GM10266 (cell line): ENCODE measurements at regions not wholly inside any gene's neighbourhood (a gene's known extent, or its start where the extent isn't known, plus 50 kb on each side); places are given as distances from the start of the nearest gene placed in this dataset.

Source experiments
- DNase-seq: peaks from one replicate; pipeline ENCODE4 v3.0.0; 2012; ENCODE audit errors: extremely low spot score
- CTCF ChIP-seq: IDR thresholded peaks from 2 replicates; pipeline ENCODE4 v1.5.1; 2012; ENCODE audit warnings: mild to moderate bottlenecking, low read depth; ENCODE audit not compliant: control insufficient read depth, insufficient read depth; ENCODE audit errors: missing control alignments

GRCh38 chrX:25601323-25601722 is 536.8 kb upstream of the MAGEB18 start:
- no peak for TF ChIP-seq CTCF
- DNase-seq, result no peak

GRCh38 chrX:25618248-25618647 is 519.9 kb upstream of the MAGEB18 start:
- DNase-seq, result no peak
- no peak for TF ChIP-seq CTCF

DNA sequence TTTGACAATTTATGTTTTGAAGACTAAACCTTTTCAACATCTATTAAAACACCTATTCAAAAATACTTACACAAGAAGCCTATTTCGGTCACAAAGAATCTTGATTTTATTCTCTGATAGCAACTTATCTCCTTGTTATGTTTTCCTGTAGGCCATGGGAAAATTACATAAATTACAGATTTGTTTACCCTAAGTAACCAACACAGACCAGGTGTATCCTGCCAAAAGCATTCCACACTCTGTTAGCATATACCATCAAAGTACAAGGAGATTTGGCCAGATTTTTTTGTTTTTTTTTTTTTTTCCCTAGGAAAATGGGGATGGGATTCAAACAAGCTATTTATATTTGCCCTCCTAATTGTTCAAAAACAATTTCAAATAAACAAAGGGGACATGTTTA is 497.9 kb upstream of the MAGEB18 start:
- no peak for DNase-seq
- no peak for TF ChIP-seq CTCF

DNA sequence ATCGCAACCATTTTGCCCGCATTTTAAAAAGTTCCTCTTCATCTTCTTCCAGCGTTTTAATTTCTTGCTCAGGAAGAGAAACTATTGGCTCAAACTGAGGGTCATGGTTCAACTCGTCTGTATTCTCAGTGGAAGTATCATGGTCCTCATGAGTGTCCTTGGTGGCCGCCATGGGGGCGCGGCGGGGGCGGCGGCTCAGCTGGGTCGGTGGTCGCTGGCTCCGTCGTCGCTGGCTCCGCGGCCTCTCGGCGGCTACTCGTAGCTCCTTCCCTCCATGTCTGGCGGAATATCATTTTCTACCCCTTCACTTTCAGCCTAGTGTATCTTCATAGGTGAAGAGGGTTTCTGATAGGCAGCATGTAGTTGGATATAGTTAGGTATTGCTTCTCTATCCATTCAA is 492.0 kb upstream of the MAGEB18 start:
- no peak for DNase-seq
- no peak for TF ChIP-seq CTCF

DNA sequence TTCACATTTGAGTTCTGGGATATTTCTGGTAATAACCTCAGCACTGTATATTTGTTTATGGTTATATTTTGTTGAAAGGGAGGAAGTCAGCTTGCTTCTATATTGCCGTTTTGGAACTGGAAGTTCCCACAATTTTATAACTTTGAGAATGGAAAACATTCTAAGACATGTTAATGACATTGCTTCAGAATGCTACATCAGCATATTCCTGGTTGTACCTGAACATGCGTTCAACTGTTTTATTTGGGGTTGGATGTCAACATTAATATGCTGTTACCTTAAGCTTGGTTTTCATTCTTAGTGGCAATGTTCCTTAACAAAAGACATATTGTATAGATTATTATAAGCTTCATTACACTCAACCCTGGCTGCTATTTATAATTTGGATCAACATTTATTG is 489.4 kb upstream of the MAGEB18 start:
- TF ChIP-seq CTCF, result no peak
- no peak for DNase-seq

DNA sequence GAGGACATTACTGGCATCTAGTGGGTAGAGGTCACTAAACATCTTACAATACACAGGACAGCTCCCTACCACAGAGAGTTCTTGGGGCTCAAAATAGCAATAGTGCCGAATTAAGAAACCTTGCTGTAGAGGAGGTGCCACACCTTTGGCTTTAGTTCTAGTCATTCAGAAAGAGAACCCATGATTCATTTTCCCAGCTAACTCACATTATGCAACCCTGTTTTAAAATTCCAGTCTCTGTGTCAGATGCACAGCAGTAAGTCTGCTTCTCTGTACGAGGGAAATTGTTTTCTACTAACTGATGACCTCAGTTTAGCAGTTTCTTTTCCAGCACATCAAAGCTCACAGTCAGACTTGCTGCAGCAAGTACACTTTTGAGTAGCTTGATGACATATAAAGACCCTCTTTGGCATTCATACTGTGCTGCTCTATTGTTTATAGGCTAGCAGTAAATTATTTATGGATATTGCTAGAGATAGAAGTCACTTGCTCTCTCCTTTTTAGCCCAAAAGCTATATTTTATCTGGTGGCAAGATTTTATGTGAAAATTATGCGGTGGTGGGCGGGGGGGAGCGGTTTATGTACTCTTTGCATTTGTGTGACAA is 487.8 kb upstream of the MAGEB18 start:
- TF ChIP-seq CTCF, result no peak
- DNase-seq, result no peak

DNA sequence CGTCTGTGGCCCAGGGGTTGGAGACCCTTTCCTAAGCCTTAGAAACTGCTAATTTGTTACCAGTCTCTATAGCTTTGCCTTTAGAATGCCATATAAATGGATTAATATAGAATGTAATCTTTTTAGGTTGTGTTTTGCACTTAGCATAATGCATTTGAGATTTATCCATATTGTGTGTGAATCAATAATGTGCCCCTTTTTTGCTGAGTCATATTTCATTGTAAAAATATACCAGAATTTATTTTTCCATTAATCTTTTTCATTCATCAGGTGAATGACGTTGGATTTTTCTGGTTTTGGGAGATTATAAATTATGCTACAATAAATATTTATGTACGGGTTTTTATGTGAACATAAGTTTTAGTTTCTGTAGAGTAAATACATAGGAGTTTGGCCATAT is 478.8 kb upstream of the MAGEB18 start:
- TF ChIP-seq CTCF, result no peak
- DNase-seq, result no peak
